ENCODE measurements at regions not wholly inside any gene's neighbourhood (a gene's known extent, or its start where the extent isn't known, plus 50 kb on each side); places are given as distances from the start of the nearest gene placed in this dataset.

DNA sequence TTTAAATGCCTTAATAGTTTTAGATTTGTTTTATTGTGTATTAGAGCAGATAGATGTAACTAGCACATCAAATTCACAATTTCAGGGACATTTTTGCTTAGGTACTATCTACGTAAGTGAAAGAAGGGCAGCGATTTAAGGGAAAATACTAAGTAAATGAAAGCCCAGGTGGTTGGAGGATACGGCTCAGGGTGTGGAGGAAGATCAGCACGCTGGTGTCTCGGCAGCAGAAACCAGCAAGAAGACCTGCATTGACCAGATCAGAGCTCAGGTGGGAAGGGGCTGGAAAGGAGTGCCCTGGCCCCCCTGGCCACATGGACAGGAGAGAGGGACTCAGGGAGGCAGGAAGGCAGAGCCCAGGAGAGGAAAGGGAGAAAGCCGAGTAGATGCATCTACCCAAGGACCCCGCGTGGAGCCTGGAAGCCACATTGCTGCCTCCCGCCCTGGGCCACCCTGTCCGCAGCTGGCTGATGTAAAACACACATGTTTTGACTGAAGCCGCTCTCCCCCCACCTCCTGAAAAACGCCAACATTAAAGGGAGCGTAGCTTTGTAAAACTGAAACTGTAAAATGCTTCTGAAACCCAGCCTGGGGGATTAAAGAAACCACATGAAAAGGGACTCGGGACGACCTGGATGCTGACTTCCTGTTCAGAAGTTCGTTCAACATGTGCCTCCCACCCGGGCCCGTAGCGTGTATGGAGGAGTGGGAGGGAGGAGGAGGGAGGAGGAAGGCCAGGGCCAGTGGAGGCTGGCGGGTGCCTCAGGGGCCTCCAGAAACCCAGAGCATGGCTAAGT lies 72.6 kb upstream of the TARDBP start:
- Histone ChIP-seq H3K18ac (ENCODE audit: extremely low read depth, low read length) (peak overlapping the region; percentile 48), H3K9ac (replicated peaks in 1 of 4; ENCODE audit: extremely low read depth in 1 of 4, low read depth in 3 of 4, low read length in 3 of 4) (no peak overlapping the region), H2AFZ (ENCODE audit: low read length) (no peak overlapping the region), H3K56ac (replicated peaks; ENCODE audit: insufficient read length, low read depth, low read length) (no peak overlapping the region), H3K23me2 (ENCODE audit: low read depth, low read length) (no peaks in the 10 kb centered on the region), H4K91ac (replicated peaks; ENCODE audit: insufficient read length, low read length) (no peak overlapping the region), H3K79me1 (ENCODE audit: low read depth, low read length) (no peaks in the 10 kb centered on the region), H4K20me1 (replicated peaks in 1 of 2; ENCODE audit: control insufficient read depth in 1 of 2, insufficient read depth in 2 of 2, low read length in 2 of 2) (no peaks in the 10 kb centered on the region), H4K5ac (ENCODE audit: insufficient read length, low read depth, low read length) (no peak overlapping the region), H3K9me3 (ENCODE audit: insufficient read depth in 2 of 2, low read depth in 1 of 2, low read length in 1 of 2) (no peaks in the 10 kb centered on the region), H2BK5ac (ENCODE audit: low read depth, low read length) (no peak overlapping the region), H3K14ac (ENCODE audit: insufficient read length) (no peak overlapping the region), H2BK15ac (ENCODE audit: low read length) (no peak overlapping the region), H3K79me2 (ENCODE audit: control insufficient read depth in 1 of 2, insufficient read depth in 2 of 2, low read length in 2 of 2) (no peaks in the 10 kb centered on the region), H2BK20ac (ENCODE audit: low read length) (no peak overlapping the region), H3K27ac (ENCODE audit: low read depth, low read length) (no peak overlapping the region), H2BK120ac (replicated peaks; ENCODE audit: low read depth, low read length) (no peak overlapping the region), H3K36me3 (ENCODE audit: control insufficient read depth in 2 of 4, insufficient read depth in 4 of 4, low read length in 3 of 4) (no peaks in the 10 kb centered on the region), H2BK12ac (ENCODE audit: low read depth, low read length) (0 out of 2 replicates have a peak overlapping the region, but pooled peaks have one; percentile 27), H2AK5ac (ENCODE audit: low read depth, low read length) (no peak overlapping the region), H3K4ac (replicated peaks; ENCODE audit: insufficient read length, low read depth, low read length) (no peak overlapping the region), H3K27me3 (replicated peaks in 1 of 4; ENCODE audit: control insufficient read depth in 3 of 4, extremely low read depth in 1 of 4, insufficient read depth in 3 of 4, low read length in 3 of 4) (peaks cover 0 to 3% (median 0%) of the 10 kb centered on the region in 4 experiments; a peak in 2 of 7 replicates), H4K8ac (ENCODE audit: extremely low read depth, insufficient read depth, low read length) (no peak overlapping the region; the same call in 1 of the 2 replicates), H3K4me1 (replicated peaks in 1 of 4; ENCODE audit: control insufficient read depth in 3 of 4, insufficient read depth in 4 of 4, low read length in 3 of 4) (peaks cover 0 to 12% (median 3%) of the 10 kb centered on the region in 4 experiments; a peak in 4 of 7 replicates), H3K4me2 (ENCODE audit: insufficient read depth in 1 of 2, low read depth in 2 of 2, low read length in 2 of 2) (no peak overlapping the region), H3K4me3 (ENCODE audit: extremely low read depth in 1 of 4, insufficient read depth in 2 of 4, low read depth in 3 of 4, low read length in 4 of 4) (no peak overlapping the region), H3K23ac (ENCODE audit: insufficient read length) (no peak overlapping the region)
- WGBS, 2 experiments (ENCODE audit: extremely low coverage in 1 of 2, insufficient coverage in 1 of 2, insufficient read length in 1 of 2, insufficient replicate concordance in 2 of 2, low coverage in 1 of 2, low lambda C conversion rate in 2 of 2, missing lambda C conversion rate in 1 of 2), result 86% methylated on average over 20 of the region's 20 CpGs; no CpG with 5 or more reads in 1 of the 2 experiments
- CTCF ChIA-PET (ENCODE audit: partially characterized antibody), result interaction anchor here (0.6 to 1.8 kb wide), 4 partner anchors 18 to 403 kb away, joined by 3 to 6 read pairs (median 4); no protein-coding TSS in a partner anchor
- DNase-seq (ENCODE audit: low read depth in 1 of 2, low spot score in 2 of 2), result no peak
- TF ChIP-seq RXRA (IDR thresholded peaks at IDR 0.05; ENCODE audit: insufficient read depth, low read depth, low read length) (no peak), BCL11A (IDR thresholded peaks at IDR 0.05; ENCODE audit: low read depth in 2 of 2, low read length in 2 of 2) (no peak), SIRT6 (IDR thresholded peaks at IDR 0.05; ENCODE audit: low read length) (no peak), EGR1 (IDR thresholded peaks at IDR 0.05; ENCODE audit: borderline replicate concordance, low read depth, low read length) (no peak)
- TF ChIP-seq, protein P1, sequence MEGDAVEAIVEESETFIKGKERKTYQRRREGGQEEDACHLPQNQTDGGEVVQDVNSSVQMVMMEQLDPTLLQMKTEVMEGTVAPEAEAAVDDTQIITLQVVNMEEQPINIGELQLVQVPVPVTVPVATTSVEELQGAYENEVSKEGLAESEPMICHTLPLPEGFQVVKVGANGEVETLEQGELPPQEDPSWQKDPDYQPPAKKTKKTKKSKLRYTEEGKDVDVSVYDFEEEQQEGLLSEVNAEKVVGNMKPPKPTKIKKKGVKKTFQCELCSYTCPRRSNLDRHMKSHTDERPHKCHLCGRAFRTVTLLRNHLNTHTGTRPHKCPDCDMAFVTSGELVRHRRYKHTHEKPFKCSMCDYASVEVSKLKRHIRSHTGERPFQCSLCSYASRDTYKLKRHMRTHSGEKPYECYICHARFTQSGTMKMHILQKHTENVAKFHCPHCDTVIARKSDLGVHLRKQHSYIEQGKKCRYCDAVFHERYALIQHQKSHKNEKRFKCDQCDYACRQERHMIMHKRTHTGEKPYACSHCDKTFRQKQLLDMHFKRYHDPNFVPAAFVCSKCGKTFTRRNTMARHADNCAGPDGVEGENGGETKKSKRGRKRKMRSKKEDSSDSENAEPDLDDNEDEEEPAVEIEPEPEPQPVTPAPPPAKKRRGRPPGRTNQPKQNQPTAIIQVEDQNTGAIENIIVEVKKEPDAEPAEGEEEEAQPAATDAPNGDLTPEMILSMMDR (IDR thresholded peaks at IDR 0.05; ENCODE audit: control extremely low read depth in 1 of 3, insufficient read depth in 1 of 3, low read depth in 1 of 3, low read length in 3 of 3), result no peak
- TF ChIP-seq, protein P2, sequence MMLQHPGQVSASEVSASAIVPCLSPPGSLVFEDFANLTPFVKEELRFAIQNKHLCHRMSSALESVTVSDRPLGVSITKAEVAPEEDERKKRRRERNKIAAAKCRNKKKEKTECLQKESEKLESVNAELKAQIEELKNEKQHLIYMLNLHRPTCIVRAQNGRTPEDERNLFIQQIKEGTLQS (IDR thresholded peaks at IDR 0.05; ENCODE audit: insufficient read depth, low read depth, low read length), result no peak
- no peak for FAIRE-seq
- POLR2A ChIA-PET (ENCODE audit: partially characterized antibody), result no interaction called here

All from H1 (cell line).